ENCODE measurements at regions not wholly inside any gene's neighbourhood (a gene's known extent, or its start where the extent isn't known, plus 50 kb on each side); places are given as distances from the start of the nearest gene placed in this dataset.

DNA sequence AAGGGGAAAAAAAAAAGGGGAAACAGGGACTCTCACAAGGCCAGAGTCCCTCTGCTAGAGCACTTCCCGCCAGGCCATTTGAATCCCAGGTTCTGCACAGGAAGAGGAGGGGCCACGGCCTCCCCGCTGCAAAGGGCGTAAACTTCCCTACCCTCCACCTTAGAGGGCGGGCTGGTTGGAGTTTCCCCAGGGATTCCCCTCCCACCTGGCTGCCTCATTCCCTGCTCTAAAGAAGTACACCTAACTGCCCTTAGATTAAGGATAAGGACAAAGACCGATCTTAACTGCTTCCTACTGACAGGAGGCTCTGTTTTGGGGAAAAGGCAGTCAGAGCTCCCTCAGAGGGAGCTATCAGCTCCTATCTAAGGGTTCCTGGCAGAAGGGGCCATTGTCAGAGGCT lies 102.0 kb upstream of the ARMC3 start:
- FAIRE-seq (no peak), DNase-seq (ENCODE audit: low read depth, low spot score) (no peak), ATAC-seq (peak; percentile 31; the same call in 2 of the 3 replicates)
- H3K27ac ChIP-seq (ENCODE audit: control insufficient read depth, insufficient read depth): no peak overlapping the region
- no peak overlapping the region for H3K4me3 ChIP-seq
- H3K27me3 ChIP-seq (replicated peaks in 1 of 2; ENCODE audit: control insufficient read depth in 2 of 2, insufficient read depth in 2 of 2, low read length in 1 of 2): no peaks in the 10 kb centered on the region
- intact Hi-C loops (cut with micrococcal nuclease; ENCODE audit: unreplicated experiment) (no loop called here), in situ Hi-C loops (cut with MboI) (no loop called here)
- ChIA-PET POLR2A (no interaction called here), SMC1A (ENCODE audit: uncharacterized antibody, unreplicated experiment) (interaction anchor here (0.6 to 1.2 kb wide), 2 partner anchors 54 to 121 kb away, joined by 3 read pairs; no protein-coding TSS in a partner anchor), RAD21 (ENCODE audit: unreplicated experiment) (interaction anchor here (1.0 kb wide), 1 partner anchor 210 kb away, joined by 3 read pairs; no protein-coding TSS in a partner anchor), CTCF (no interaction called here)
- H3K4me2 ChIP-seq (ENCODE audit: control insufficient read depth, insufficient read depth): no peak overlapping the region
- BruUV-seq (replicated peaks): no TSS peak
- 35% methylated on average over 6 of the region's 6 CpGs for WGBS (ENCODE audit: insufficient coverage, insufficient replicate concordance, low lambda C conversion rate, missing lambda C conversion rate)
- no peak overlapping the region for H3K9ac ChIP-seq (ENCODE audit: control insufficient read depth, insufficient read depth, low read length)
- no peak overlapping the region for H2AFZ ChIP-seq (ENCODE audit: control insufficient read depth, low read depth, low read length)
- no peaks in the 10 kb centered on the region for H3K36me3 ChIP-seq (ENCODE audit: control insufficient read depth in 2 of 2, insufficient read depth in 2 of 2, low read length in 1 of 2)
- no peak for TF ChIP-seq STAT3 (IDR thresholded peaks at IDR 0.05; ENCODE audit: low read depth, low read length)
- TF ChIP-seq, protein P1, sequence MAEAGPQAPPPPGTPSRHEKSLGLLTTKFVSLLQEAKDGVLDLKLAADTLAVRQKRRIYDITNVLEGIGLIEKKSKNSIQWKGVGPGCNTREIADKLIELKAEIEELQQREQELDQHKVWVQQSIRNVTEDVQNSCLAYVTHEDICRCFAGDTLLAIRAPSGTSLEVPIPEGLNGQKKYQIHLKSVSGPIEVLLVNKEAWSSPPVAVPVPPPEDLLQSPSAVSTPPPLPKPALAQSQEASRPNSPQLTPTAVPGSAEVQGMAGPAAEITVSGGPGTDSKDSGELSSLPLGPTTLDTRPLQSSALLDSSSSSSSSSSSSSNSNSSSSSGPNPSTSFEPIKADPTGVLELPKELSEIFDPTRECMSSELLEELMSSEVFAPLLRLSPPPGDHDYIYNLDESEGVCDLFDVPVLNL (IDR thresholded peaks at IDR 0.05; ENCODE audit: low read depth, low read length): peak; percentile 63; the same call in 1 of the 2 replicates
- TF ChIP-seq RUNX3 (IDR thresholded peaks at IDR 0.05; ENCODE audit: low read length): no peak
- TF ChIP-seq KAT2A (conservative IDR thresholded peaks at IDR 0.05; ENCODE audit: control insufficient read depth, low read depth, low read length): no peak
- no peak for TF ChIP-seq TBL1XR1 (IDR thresholded peaks at IDR 0.05; ENCODE audit: low read depth, low read length)
- no peak for TF ChIP-seq GATAD2B (conservative IDR thresholded peaks at IDR 0.05; ENCODE audit: low read depth)
- TF ChIP-seq EZH2 (IDR thresholded peaks at IDR 0.05; ENCODE audit: borderline replicate concordance, control insufficient read depth, low read depth, low read length): no peak
- no peaks in the 10 kb centered on the region for H3K79me2 ChIP-seq (ENCODE audit: control insufficient read depth, insufficient read depth, low read length)
- no peaks in the 10 kb centered on the region for H3K4me1 ChIP-seq (ENCODE audit: control insufficient read depth, insufficient read depth, low read length)
- H4K20me1 ChIP-seq (ENCODE audit: control insufficient read depth, insufficient read depth): no peaks in the 10 kb centered on the region
- H3K9me3 ChIP-seq (replicated peaks; ENCODE audit: control insufficient read depth, insufficient read depth, low read length): no peaks in the 10 kb centered on the region

DNA sequence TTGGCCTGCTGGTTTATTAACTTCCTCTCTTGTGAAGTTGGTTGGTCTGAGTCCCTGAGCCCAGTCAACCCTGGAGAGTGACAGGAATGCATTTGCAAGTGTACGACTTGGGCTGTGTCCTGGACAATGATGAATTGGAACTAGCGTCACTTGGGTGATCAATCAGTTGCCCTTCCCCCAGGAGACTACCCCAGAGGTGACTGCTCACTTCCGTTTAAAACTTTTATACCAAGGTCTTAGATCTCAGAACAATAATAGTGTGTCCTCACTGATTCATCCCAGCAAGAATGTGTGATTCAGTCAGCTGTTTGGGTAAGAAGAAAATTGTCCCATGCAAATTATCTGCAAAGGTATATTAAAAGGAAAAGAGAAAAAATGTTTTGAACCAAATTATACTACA lies 102.9 kb upstream of the ARMC3 start:
- CTCF ChIA-PET: no interaction called here
- Histone ChIP-seq H3K79me2 (ENCODE audit: control insufficient read depth, insufficient read depth, low read length) (no peaks in the 10 kb centered on the region), H2AFZ (ENCODE audit: control insufficient read depth, low read depth, low read length) (no peak overlapping the region), H3K4me3 (no peak overlapping the region), H3K36me3 (ENCODE audit: control insufficient read depth in 2 of 2, insufficient read depth in 2 of 2, low read length in 1 of 2) (no peaks in the 10 kb centered on the region), H3K4me1 (ENCODE audit: control insufficient read depth, insufficient read depth, low read length) (no peaks in the 10 kb centered on the region), H4K20me1 (ENCODE audit: control insufficient read depth, insufficient read depth) (no peaks in the 10 kb centered on the region), H3K27me3 (replicated peaks in 1 of 2; ENCODE audit: control insufficient read depth in 2 of 2, insufficient read depth in 2 of 2, low read length in 1 of 2) (no peaks in the 10 kb centered on the region), H3K27ac (ENCODE audit: control insufficient read depth, insufficient read depth) (no peak overlapping the region), H3K9ac (ENCODE audit: control insufficient read depth, insufficient read depth, low read length) (no peak overlapping the region), H3K4me2 (ENCODE audit: control insufficient read depth, insufficient read depth) (no peak overlapping the region), H3K9me3 (replicated peaks; ENCODE audit: control insufficient read depth, insufficient read depth, low read length) (no peaks in the 10 kb centered on the region)
- SMC1A ChIA-PET (ENCODE audit: uncharacterized antibody, unreplicated experiment): interaction anchor here (0.6 to 1.2 kb wide), 2 partner anchors 55 to 121 kb away, joined by 3 read pairs; no protein-coding TSS in a partner anchor
- TF ChIP-seq CREM (IDR thresholded peaks at IDR 0.05; ENCODE audit: low read depth) (no peak), NR2F1 (conservative IDR thresholded peaks at IDR 0.05) (no peak), MTA2 (IDR thresholded peaks at IDR 0.05; ENCODE audit: low read depth) (no peak)
- 47% methylated on average over 3 of the region's 3 CpGs for WGBS (ENCODE audit: insufficient coverage, insufficient replicate concordance, low lambda C conversion rate, missing lambda C conversion rate)
- POLR2A ChIA-PET: no interaction called here
- no peak for ATAC-seq
- no peak for FAIRE-seq
- BruUV-seq (replicated peaks): no TSS peak
- intact Hi-C loops (cut with micrococcal nuclease; ENCODE audit: unreplicated experiment): loop anchor here (5.0 kb wide), 1 partner anchor 1557 kb away; no protein-coding TSS in a partner anchor
- in situ Hi-C loops (cut with MboI): no loop called here
- DNase-seq (ENCODE audit: low read depth, low spot score): no peak
- RAD21 ChIA-PET (ENCODE audit: unreplicated experiment): no interaction called here
